Aorta (tissue), 5 donors: ENCODE measurements at regions not wholly inside any gene's neighbourhood (a gene's known extent, or its start where the extent isn't known, plus 50 kb on each side); places are given as distances from the start of the nearest gene placed in this dataset.

ENCODE experiments used
- ATAC-seq: fragments of 200-7000 bp; cut with Tn5 transposase; one replicate; pipeline ENCODE4 v1.9.1; 2022; ENCODE audit warnings: moderate library complexity; ENCODE audit not compliant: low FRiP score
- DNase-seq, 2 donors: peaks; one replicate each; pipeline ENCODE4 v3.0.0-alpha.2; 2020
- H3K27ac ChIP-seq, 2 donors: one replicate each; pipeline ENCODE4 v1.5.1; 2013; ENCODE audit warnings: low read length in 2 of 2, mild to moderate bottlenecking in 2 of 2, moderate library complexity in 2 of 2, control low read depth in 1 of 2, inconsistent platforms in 1 of 2, low read depth in 1 of 2
- H3K27me3 ChIP-seq, 2 donors: one replicate each; pipeline ENCODE4 v1.6.1; 2013; ENCODE audit warnings: control low read depth in 1 of 2, low read length in 1 of 2, mild to moderate bottlenecking in 1 of 2, moderate library complexity in 1 of 2; ENCODE audit not compliant: insufficient read depth in 2 of 2, control insufficient read depth in 1 of 2
- H3K36me3 ChIP-seq, 2 donors: one replicate each; pipeline ENCODE4 v1.6.1; 2013; ENCODE audit warnings: control low read depth in 1 of 2, low read length in 1 of 2, mild to moderate bottlenecking in 1 of 2; ENCODE audit not compliant: insufficient read depth in 2 of 2, control insufficient read depth in 1 of 2
- H3K4me1 ChIP-seq, 2 donors: one replicate each; pipeline ENCODE4 v1.6.1; 2013; ENCODE audit warnings: low read length in 2 of 2, control low read depth in 1 of 2, mild to moderate bottlenecking in 1 of 2, moderate library complexity in 1 of 2; ENCODE audit not compliant: insufficient read depth in 2 of 2, control insufficient read depth in 1 of 2
- H3K4me3 ChIP-seq, 2 donors: one replicate each; pipeline ENCODE4 v1.5.1; 2013; ENCODE audit warnings: low read length in 2 of 2, control low read depth in 1 of 2, mild to moderate bottlenecking in 1 of 2
- H3K9me3 ChIP-seq: one replicate; pipeline ENCODE4 v1.6.1; 2013; ENCODE audit warnings: mild to moderate bottlenecking, low read length; ENCODE audit not compliant: control insufficient read depth
- WGBS, 2 donors: extraction: QIAGEN DNeasy Blood & Tissue Kit; methylation state at CpG; one replicate each; pipeline ENCODE4 v1.1.7; 2013; 5-methylcytosine and 5-hydroxymethylcytosine counted together
- intact Hi-C, 2 donors: fragments of 100-400 bp; cut with DNase I; formaldehyde crosslinking; loops; one replicate each; pipeline versions ENCODE4 v1.14.2 to v1.15.0; 2022
- donor health status: healthy with polysubstance abuse.
- donor health status: Bipolar disorder and iron deficiency.
- donor health status: DM: no; HTN: no; CAD: no.
- donor health status: DM: no; HTN: no; CAD: no.
- donor health status: DM: yes; HTN: yes; CAD: no.

GRCh38 chr22:48900626-48901025 lies 927.0 kb downstream of the BRD1 start:
- Histone ChIP-seq H3K4me1 (no peaks in the 10 kb centered on the region), H3K27ac (no peak overlapping the region), H3K36me3 (no peaks in the 10 kb centered on the region), H3K9me3 (no peaks in the 10 kb centered on the region), H3K27me3 (no peaks in the 10 kb centered on the region), H3K4me3 (no peak overlapping the region)
- intact Hi-C loops, result no loop called here
- DNase-seq (no peak), ATAC-seq (no peak)
- 85 to 91% methylated on average over 9 of the region's 9 CpGs for WGBS, 2 donors

GRCh38 chr22:48900327-48900597 lies 927.4 kb downstream of the BRD1 start:
- no peak for DNase-seq
- 87 to 93% methylated on average over 2 of the region's 2 CpGs for WGBS, 2 donors
- no peaks in the 10 kb centered on the region for H3K9me3 ChIP-seq
- no peak for ATAC-seq
- H3K27me3 ChIP-seq, result no peaks in the 10 kb centered on the region
- H3K4me3 ChIP-seq, result no peak overlapping the region
- intact Hi-C loops, result no loop called here
- H3K27ac ChIP-seq, result no peak overlapping the region
- no peaks in the 10 kb centered on the region for H3K4me1 ChIP-seq
- H3K36me3 ChIP-seq, result no peaks in the 10 kb centered on the region

GRCh38 chr22:48899523-48900326 lies 927.9 kb downstream of the BRD1 start:
- Histone ChIP-seq H3K36me3 (no peaks in the 10 kb centered on the region), H3K27ac (no peak overlapping the region), H3K9me3 (no peaks in the 10 kb centered on the region), H3K4me1 (no peaks in the 10 kb centered on the region), H3K4me3 (no peak overlapping the region), H3K27me3 (no peaks in the 10 kb centered on the region)
- DNase-seq, result no peak
- ATAC-seq, result no peak
- WGBS, 2 donors, result 89 to 92% methylated on average over 42 of the region's 42 CpGs
- intact Hi-C loops, result no loop called here

GRCh38 chr22:48898524-48899250 lies 929.0 kb downstream of the BRD1 start:
- H3K4me3 ChIP-seq, result no peak overlapping the region
- no peaks in the 10 kb centered on the region for H3K27me3 ChIP-seq
- no peaks in the 10 kb centered on the region for H3K4me1 ChIP-seq
- intact Hi-C loops, result no loop called here
- ATAC-seq, result no peak
- H3K36me3 ChIP-seq, result no peaks in the 10 kb centered on the region
- H3K9me3 ChIP-seq, result no peaks in the 10 kb centered on the region
- WGBS, 2 donors, result 88 to 89% methylated on average over 21 of the region's 21 CpGs
- no peak for DNase-seq
- H3K27ac ChIP-seq, result no peak overlapping the region

- Histone ChIP-seq H3K27me3 (no peaks in the 10 kb centered on the region), H3K4me3 (no peak overlapping the region), H3K36me3 (no peaks in the 10 kb centered on the region), H3K4me1 (no peaks in the 10 kb centered on the region), H3K27ac (no peak overlapping the region), H3K9me3 (no peaks in the 10 kb centered on the region)
- DNase-seq, result no peak
- ATAC-seq, result peak; percentile 4
- intact Hi-C loops, result no loop called here
- 89 to 90% methylated on average over 14 of the region's 14 CpGs for WGBS, 2 donors
Measured at GRCh38 chr22:48897645-48898370, 929.9 kb downstream of the BRD1 start.

GRCh38 chr22:48896766-48897644 lies 930.7 kb downstream of the BRD1 start:
- Histone ChIP-seq H3K27me3 (no peaks in the 10 kb centered on the region), H3K27ac (no peak overlapping the region), H3K4me3 (no peak overlapping the region), H3K36me3 (no peaks in the 10 kb centered on the region), H3K4me1 (no peaks in the 10 kb centered on the region), H3K9me3 (no peaks in the 10 kb centered on the region)
- DNase-seq, result no peak
- intact Hi-C loops, result no loop called here
- ATAC-seq, result no peak
- WGBS, 2 donors, result 81 to 84% methylated on average over 33 of the region's 33 CpGs

GRCh38 chr22:48895831-48896765 lies 931.6 kb downstream of the BRD1 start:
- no peaks in the 10 kb centered on the region for H3K36me3 ChIP-seq
- DNase-seq (no peak), ATAC-seq (no peak)
- no peaks in the 10 kb centered on the region for H3K27me3 ChIP-seq
- H3K27ac ChIP-seq, result no peak overlapping the region
- H3K9me3 ChIP-seq, result peaks cover 1% of the 10 kb centered on the region
- WGBS, 2 donors, result 84 to 87% methylated on average over 24 of the region's 24 CpGs
- H3K4me1 ChIP-seq, result no peaks in the 10 kb centered on the region
- intact Hi-C loops, result no loop called here
- no peak overlapping the region for H3K4me3 ChIP-seq
